GM23338 (cell line): ENCODE measurements at regions not wholly inside any gene's neighbourhood (a gene's known extent, or its start where the extent isn't known, plus 50 kb on each side); places are given as distances from the start of the nearest gene placed in this dataset.

Source experiments
- ATAC-seq: fragments of 200-7000 bp; cut with Tn5 transposase; 3 replicates; pipeline ENCODE4 v1.9.1; 2020
- DNase-seq: peaks from one replicate; pipeline ENCODE4 v3.0.0-alpha.2; 2015; ENCODE audit warnings: low spot score
- H2AFZ ChIP-seq: fragments of 200-600 bp; sonication (generic); 2 replicates; pipeline ENCODE4 v1.8.0; 2016; ENCODE audit warnings: antibody characterized with exemption, mild to moderate bottlenecking, moderate library complexity
- H3F3A ChIP-seq: fragments of 200-600 bp; sonication (generic); replicated peaks from 2 replicates; pipeline ENCODE4 v1.8.0; 2017; ENCODE audit warnings: antibody characterized with exemption, mixed run types, low read depth
- H3K27ac ChIP-seq: fragments of 200-600 bp; sonication (generic); 2 replicates; pipeline ENCODE4 v1.6.1; 2016; ENCODE audit warnings: low read depth
- H3K27me3 ChIP-seq: fragments of 200-600 bp; sonication (generic); 2 replicates; pipeline ENCODE4 v1.8.0; 2016; ENCODE audit warnings: mild to moderate bottlenecking, mixed run types, moderate library complexity; ENCODE audit not compliant: insufficient read depth
- H3K36me3 ChIP-seq: fragments of 200-600 bp; sonication (generic); 2 replicates; pipeline ENCODE4 v1.8.0; 2016; ENCODE audit warnings: mild to moderate bottlenecking; ENCODE audit not compliant: insufficient read depth
- H3K4me1 ChIP-seq: fragments of 200-600 bp; sonication (generic); 2 replicates; pipeline ENCODE4 v1.8.0; 2016; ENCODE audit warnings: mild to moderate bottlenecking, moderate library complexity; ENCODE audit not compliant: insufficient read depth
- H3K4me2 ChIP-seq: fragments of 200-600 bp; sonication (generic); 2 replicates; pipeline ENCODE4 v1.7.1; 2017; ENCODE audit warnings: mixed run types
- H3K4me3 ChIP-seq: fragments of 200-600 bp; sonication (generic); 2 replicates; pipeline ENCODE4 v1.6.1; 2016; ENCODE audit warnings: mixed run types
- H3K79me2 ChIP-seq: fragments of 200-600 bp; sonication (generic); replicated peaks from 2 replicates; pipeline ENCODE4 v1.8.0; 2017; ENCODE audit warnings: mild to moderate bottlenecking; ENCODE audit not compliant: insufficient read depth
- H3K9me2 ChIP-seq: fragments of 200-600 bp; sonication (generic); 2 replicates; pipeline ENCODE4 v1.8.0; 2017; ENCODE audit not compliant: insufficient read depth
- H4K20me1 ChIP-seq: fragments of 200-600 bp; sonication (generic); replicated peaks from 2 replicates; pipeline ENCODE4 v1.8.0; 2017; ENCODE audit warnings: mild to moderate bottlenecking; ENCODE audit not compliant: insufficient read depth
- H3K27ac Mint-ChIP-seq: 2 replicates; pipeline ENCODE4 v1.8.0; 2020; ENCODE audit warnings: inconsistent platforms, mild to moderate bottlenecking, moderate library complexity, mixed read lengths
- H3K27me3 Mint-ChIP-seq: 3 replicates; pipeline ENCODE4 v1.8.0; 2022; ENCODE audit warnings: low read depth, mild to moderate bottlenecking, moderate library complexity, mixed read lengths, inconsistent platforms; ENCODE audit not compliant: insufficient read depth, poor library complexity
- H3K36me3 Mint-ChIP-seq: 3 replicates; pipeline ENCODE4 v1.8.0; 2021; ENCODE audit warnings: low read depth, mild to moderate bottlenecking, inconsistent platforms, moderate library complexity, mixed read lengths
- H3K4me1 Mint-ChIP-seq: 3 replicates; pipeline ENCODE4 v1.8.0; 2020; ENCODE audit warnings: mild to moderate bottlenecking, inconsistent platforms, mixed read lengths
- H3K4me3 Mint-ChIP-seq: 3 replicates; pipeline ENCODE4 v1.8.0; 2021; ENCODE audit warnings: moderate library complexity, mild to moderate bottlenecking, inconsistent platforms, mixed read lengths
- H3K9me3 Mint-ChIP-seq: 3 replicates; pipeline ENCODE4 v1.8.0; 2020; ENCODE audit warnings: moderate library complexity, mild to moderate bottlenecking, inconsistent platforms, mixed read lengths
- EZH2 ChIP-seq: fragments of 200-600 bp; sonication (generic); IDR thresholded peaks from one replicate; pipeline ENCODE4 v1.8.0; 2017; ENCODE audit warnings: antibody characterized with exemption, mild to moderate bottlenecking, low read depth; ENCODE audit not compliant: unreplicated experiment
- EZH2phosphoT487 ChIP-seq: fragments of 200-600 bp; sonication (generic); IDR thresholded peaks from one replicate; pipeline ENCODE4 v1.8.1; 2018; ENCODE audit warnings: antibody characterized with exemption; ENCODE audit not compliant: unreplicated experiment
- JUNB ChIP-seq: IDR thresholded peaks from one replicate; pipeline ENCODE4 v1.6.1; 2016; ENCODE audit warnings: antibody characterized with exemption; ENCODE audit not compliant: unreplicated experiment
- POLR2AphosphoS5 ChIP-seq: IDR thresholded peaks from 2 replicates; pipeline ENCODE4 v1.6.1; 2016; ENCODE audit warnings: antibody characterized with exemption, low read depth
- STAT1 ChIP-seq: IDR thresholded peaks from one replicate; pipeline ENCODE4 v1.6.1; 2016; ENCODE audit warnings: antibody characterized with exemption; ENCODE audit not compliant: unreplicated experiment
- ZNF331 ChIP-seq: fragments of 250-450 bp; sonication (Bioruptor Pico); IDR thresholded peaks from 2 replicates; pipeline ENCODE4 v1.5.0; 2020; ENCODE audit warnings: low read depth, mild to moderate bottlenecking, moderate library complexity
- TF ChIP-seq, protein P1 (sequence below): fragments of 250-450 bp; sonication (Bioruptor Pico); IDR thresholded peaks from 2 replicates; pipeline ENCODE4 v1.5.0; 2020; ENCODE audit warnings: mild to moderate bottlenecking, moderate library complexity
- TF ChIP-seq, protein P2 (sequence below): IDR thresholded peaks from 2 replicates; pipeline ENCODE4 v1.6.1; 2016; ENCODE audit warnings: antibody characterized with exemption
- TF ChIP-seq, protein P3 (sequence below): IDR thresholded peaks from one replicate; pipeline ENCODE4 v1.6.1; 2018; ENCODE audit warnings: antibody characterized with exemption; ENCODE audit not compliant: unreplicated experiment
- TF ChIP-seq, protein P4 (sequence below), 2 experiments: fragments of 200-600 bp in 1 of 2; sonication (generic) in 1 of 2; conservative IDR thresholded peaks; 2 replicates each; pipeline versions ENCODE4 v1.5.1 to v1.6.1; 2016 to 2017; ENCODE audit warnings: antibody characterized with exemption in 2 of 2, low read depth in 2 of 2, mild to moderate bottlenecking in 2 of 2, moderate library complexity in 1 of 2

DNA sequence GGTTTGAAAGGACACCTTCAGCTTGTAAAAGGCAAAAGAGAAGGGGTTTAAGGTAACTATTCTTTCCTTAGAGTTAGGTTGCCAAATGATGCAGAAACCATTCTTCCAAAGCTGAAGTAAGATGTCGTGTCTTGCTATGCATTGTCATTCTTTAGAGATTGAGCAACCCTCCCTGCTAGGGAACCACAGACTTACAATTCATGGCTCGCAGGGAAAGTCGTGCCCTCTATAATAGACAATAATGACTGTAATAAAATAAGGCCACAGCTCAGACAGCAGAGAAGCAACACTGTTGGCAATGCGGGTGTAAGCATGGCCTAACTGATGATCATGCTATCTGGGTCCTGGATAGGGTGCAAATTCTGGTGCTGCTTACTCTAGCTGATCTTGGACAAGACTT is 129.6 kb upstream of the CDH13 start:
- H3K4me1 Mint-ChIP-seq, result peaks cover 5% of the 10 kb centered on the region; the same call in 2 of the 3 replicates
- no peak overlapping the region for H2AFZ ChIP-seq
- H3K36me3 ChIP-seq, result no peaks in the 10 kb centered on the region
- H3K4me1 ChIP-seq, result no peaks in the 10 kb centered on the region
- no peaks in the 10 kb centered on the region for H3K79me2 ChIP-seq
- TF ChIP-seq, protein P1, sequence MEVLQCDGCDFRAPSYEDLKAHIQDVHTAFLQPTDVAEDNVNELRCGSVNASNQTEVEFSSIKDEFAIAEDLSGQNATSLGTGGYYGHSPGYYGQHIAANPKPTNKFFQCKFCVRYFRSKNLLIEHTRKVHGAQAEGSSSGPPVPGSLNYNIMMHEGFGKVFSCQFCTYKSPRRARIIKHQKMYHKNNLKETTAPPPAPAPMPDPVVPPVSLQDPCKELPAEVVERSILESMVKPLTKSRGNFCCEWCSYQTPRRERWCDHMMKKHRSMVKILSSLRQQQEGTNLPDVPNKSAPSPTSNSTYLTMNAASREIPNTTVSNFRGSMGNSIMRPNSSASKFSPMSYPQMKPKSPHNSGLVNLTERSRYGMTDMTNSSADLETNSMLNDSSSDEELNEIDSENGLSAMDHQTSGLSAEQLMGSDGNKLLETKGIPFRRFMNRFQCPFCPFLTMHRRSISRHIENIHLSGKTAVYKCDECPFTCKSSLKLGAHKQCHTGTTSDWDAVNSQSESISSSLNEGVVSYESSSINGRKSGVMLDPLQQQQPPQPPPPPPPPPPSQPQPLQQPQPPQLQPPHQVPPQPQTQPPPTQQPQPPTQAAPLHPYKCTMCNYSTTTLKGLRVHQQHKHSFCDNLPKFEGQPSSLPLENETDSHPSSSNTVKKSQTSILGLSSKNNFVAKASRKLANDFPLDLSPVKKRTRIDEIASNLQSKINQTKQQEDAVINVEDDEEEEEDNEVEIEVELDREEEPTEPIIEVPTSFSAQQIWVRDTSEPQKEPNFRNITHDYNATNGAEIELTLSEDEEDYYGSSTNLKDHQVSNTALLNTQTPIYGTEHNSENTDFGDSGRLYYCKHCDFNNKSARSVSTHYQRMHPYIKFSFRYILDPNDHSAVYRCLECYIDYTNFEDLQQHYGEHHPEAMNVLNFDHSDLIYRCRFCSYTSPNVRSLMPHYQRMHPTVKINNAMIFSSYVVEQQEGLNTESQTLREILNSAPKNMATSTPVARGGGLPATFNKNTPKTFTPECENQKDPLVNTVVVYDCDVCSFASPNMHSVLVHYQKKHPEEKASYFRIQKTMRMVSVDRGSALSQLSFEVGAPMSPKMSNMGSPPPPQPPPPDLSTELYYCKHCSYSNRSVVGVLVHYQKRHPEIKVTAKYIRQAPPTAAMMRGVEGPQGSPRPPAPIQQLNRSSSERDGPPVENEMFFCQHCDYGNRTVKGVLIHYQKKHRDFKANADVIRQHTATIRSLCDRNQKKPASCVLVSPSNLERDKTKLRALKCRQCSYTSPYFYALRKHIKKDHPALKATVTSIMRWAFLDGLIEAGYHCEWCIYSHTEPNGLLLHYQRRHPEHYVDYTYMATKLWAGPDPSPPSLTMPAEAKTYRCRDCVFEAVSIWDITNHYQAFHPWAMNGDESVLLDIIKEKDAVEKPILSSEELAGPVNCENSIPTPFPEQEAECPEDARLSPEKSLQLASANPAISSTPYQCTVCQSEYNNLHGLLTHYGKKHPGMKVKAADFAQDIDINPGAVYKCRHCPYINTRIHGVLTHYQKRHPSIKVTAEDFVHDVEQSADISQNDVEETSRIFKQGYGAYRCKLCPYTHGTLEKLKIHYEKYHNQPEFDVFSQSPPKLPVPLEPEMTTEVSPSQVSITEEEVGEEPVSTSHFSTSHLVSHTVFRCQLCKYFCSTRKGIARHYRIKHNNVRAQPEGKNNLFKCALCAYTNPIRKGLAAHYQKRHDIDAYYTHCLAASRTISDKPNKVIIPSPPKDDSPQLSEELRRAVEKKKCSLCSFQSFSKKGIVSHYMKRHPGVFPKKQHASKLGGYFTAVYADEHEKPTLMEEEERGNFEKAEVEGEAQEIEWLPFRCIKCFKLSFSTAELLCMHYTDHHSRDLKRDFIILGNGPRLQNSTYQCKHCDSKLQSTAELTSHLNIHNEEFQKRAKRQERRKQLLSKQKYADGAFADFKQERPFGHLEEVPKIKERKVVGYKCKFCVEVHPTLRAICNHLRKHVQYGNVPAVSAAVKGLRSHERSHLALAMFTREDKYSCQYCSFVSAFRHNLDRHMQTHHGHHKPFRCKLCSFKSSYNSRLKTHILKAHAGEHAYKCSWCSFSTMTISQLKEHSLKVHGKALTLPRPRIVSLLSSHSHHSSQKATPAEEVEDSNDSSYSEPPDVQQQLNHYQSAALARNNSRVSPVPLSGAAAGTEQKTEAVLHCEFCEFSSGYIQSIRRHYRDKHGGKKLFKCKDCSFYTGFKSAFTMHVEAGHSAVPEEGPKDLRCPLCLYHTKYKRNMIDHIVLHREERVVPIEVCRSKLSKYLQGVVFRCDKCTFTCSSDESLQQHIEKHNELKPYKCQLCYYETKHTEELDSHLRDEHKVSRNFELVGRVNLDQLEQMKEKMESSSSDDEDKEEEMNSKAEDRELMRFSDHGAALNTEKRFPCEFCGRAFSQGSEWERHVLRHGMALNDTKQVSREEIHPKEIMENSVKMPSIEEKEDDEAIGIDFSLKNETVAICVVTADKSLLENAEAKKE, result no peak
- TF ChIP-seq STAT1, result no peak
- H3K27me3 ChIP-seq, result no peaks in the 10 kb centered on the region
- no peak overlapping the region for H3K4me3 ChIP-seq
- no peak overlapping the region for H3K4me2 ChIP-seq
- H3K9me2 ChIP-seq, result no peaks in the 10 kb centered on the region
- no peak overlapping the region for H3K4me3 Mint-ChIP-seq
- H3K36me3 Mint-ChIP-seq, result no peaks in the 10 kb centered on the region
- H3F3A ChIP-seq, result no peaks in the 10 kb centered on the region
- H3K27ac Mint-ChIP-seq, result no peak overlapping the region
- no peaks in the 10 kb centered on the region for H3K9me3 Mint-ChIP-seq
- ATAC-seq (no peak), DNase-seq (no peak)
- H3K27me3 Mint-ChIP-seq, result no peaks in the 10 kb centered on the region
- no peaks in the 10 kb centered on the region for H4K20me1 ChIP-seq
- no peak overlapping the region for H3K27ac ChIP-seq

DNA sequence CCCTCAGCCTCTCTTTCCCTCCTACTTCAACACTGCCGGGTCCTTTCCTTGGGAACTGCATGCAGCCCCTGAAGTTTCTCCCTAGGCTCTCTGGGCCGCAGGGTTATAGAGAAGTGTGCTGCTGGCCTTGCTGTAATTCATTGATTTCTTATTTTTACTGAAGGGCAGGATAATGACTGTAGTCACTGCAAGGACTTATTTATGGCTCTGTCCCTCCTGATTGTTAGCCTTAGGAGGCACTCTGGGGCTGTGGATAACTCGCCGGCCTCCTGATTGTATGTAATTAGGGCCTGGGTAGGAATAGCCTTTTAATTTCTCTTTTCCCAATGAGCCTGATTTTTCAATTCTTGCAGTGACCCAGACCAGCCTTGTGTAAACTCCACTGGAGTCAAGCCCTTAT is 138.3 kb upstream of the CDH13 start:
- DNase-seq (no peak), ATAC-seq (no peak)
- Histone ChIP-seq H3K9me2 (peaks cover 8% of the 10 kb centered on the region; the same call in 1 of the 2 replicates), H3F3A (no peaks in the 10 kb centered on the region), H3K4me1 (no peaks in the 10 kb centered on the region), H3K27ac (no peak overlapping the region), H3K36me3 (no peaks in the 10 kb centered on the region), H4K20me1 (no peaks in the 10 kb centered on the region), H3K4me2 (no peak overlapping the region), H3K27me3 (no peaks in the 10 kb centered on the region), H3K4me3 (no peak overlapping the region), H2AFZ (no peak overlapping the region), H3K79me2 (no peaks in the 10 kb centered on the region)
- Mint-ChIP-seq H3K4me3 (no peak overlapping the region), H3K4me1 (no peaks in the 10 kb centered on the region), H3K27me3 (no peaks in the 10 kb centered on the region), H3K36me3 (no peaks in the 10 kb centered on the region), H3K27ac (no peak overlapping the region), H3K9me3 (no peaks in the 10 kb centered on the region)
- TF ChIP-seq POLR2AphosphoS5, result no peak
- no peak for TF ChIP-seq EZH2
- no peak for TF ChIP-seq EZH2phosphoT487
- TF ChIP-seq STAT1, result no peak
- TF ChIP-seq JUNB, result no peak
- TF ChIP-seq, protein P2, sequence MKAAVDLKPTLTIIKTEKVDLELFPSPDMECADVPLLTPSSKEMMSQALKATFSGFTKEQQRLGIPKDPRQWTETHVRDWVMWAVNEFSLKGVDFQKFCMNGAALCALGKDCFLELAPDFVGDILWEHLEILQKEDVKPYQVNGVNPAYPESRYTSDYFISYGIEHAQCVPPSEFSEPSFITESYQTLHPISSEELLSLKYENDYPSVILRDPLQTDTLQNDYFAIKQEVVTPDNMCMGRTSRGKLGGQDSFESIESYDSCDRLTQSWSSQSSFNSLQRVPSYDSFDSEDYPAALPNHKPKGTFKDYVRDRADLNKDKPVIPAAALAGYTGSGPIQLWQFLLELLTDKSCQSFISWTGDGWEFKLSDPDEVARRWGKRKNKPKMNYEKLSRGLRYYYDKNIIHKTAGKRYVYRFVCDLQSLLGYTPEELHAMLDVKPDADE, result no peak
- TF ChIP-seq, protein P3, sequence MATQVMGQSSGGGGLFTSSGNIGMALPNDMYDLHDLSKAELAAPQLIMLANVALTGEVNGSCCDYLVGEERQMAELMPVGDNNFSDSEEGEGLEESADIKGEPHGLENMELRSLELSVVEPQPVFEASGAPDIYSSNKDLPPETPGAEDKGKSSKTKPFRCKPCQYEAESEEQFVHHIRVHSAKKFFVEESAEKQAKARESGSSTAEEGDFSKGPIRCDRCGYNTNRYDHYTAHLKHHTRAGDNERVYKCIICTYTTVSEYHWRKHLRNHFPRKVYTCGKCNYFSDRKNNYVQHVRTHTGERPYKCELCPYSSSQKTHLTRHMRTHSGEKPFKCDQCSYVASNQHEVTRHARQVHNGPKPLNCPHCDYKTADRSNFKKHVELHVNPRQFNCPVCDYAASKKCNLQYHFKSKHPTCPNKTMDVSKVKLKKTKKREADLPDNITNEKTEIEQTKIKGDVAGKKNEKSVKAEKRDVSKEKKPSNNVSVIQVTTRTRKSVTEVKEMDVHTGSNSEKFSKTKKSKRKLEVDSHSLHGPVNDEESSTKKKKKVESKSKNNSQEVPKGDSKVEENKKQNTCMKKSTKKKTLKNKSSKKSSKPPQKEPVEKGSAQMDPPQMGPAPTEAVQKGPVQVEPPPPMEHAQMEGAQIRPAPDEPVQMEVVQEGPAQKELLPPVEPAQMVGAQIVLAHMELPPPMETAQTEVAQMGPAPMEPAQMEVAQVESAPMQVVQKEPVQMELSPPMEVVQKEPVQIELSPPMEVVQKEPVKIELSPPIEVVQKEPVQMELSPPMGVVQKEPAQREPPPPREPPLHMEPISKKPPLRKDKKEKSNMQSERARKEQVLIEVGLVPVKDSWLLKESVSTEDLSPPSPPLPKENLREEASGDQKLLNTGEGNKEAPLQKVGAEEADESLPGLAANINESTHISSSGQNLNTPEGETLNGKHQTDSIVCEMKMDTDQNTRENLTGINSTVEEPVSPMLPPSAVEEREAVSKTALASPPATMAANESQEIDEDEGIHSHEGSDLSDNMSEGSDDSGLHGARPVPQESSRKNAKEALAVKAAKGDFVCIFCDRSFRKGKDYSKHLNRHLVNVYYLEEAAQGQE, result no peak
- TF ChIP-seq, protein P4, sequence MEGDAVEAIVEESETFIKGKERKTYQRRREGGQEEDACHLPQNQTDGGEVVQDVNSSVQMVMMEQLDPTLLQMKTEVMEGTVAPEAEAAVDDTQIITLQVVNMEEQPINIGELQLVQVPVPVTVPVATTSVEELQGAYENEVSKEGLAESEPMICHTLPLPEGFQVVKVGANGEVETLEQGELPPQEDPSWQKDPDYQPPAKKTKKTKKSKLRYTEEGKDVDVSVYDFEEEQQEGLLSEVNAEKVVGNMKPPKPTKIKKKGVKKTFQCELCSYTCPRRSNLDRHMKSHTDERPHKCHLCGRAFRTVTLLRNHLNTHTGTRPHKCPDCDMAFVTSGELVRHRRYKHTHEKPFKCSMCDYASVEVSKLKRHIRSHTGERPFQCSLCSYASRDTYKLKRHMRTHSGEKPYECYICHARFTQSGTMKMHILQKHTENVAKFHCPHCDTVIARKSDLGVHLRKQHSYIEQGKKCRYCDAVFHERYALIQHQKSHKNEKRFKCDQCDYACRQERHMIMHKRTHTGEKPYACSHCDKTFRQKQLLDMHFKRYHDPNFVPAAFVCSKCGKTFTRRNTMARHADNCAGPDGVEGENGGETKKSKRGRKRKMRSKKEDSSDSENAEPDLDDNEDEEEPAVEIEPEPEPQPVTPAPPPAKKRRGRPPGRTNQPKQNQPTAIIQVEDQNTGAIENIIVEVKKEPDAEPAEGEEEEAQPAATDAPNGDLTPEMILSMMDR (conservative IDR thresholded peaks at IDR 0.05; ENCODE audit: low read depth in 2 of 2), result no peak
- TF ChIP-seq ZNF331 (CRISPR knock-in tag), result no peak
